Gastroesophageal sphincter (tissue), 4 donors: ENCODE measurements at regions not wholly inside any gene's neighbourhood (a gene's known extent, or its start where the extent isn't known, plus 50 kb on each side); places are given as distances from the start of the nearest gene placed in this dataset.

Experiments used
- ATAC-seq: fragments of 150-250 bp; one replicate; pipeline ENCODE4 v1.9.1; 2016; ENCODE audit warnings: mild to moderate bottlenecking, moderate library complexity
- H3K27ac ChIP-seq, 4 donors: fragments of 200-600 bp; sonication (generic) in 3 of 4; 1 replicate in 3 of 4; 2 replicates in 1 of 4; pipeline ENCODE4 v1.5.1; 2016 to 2019
- H3K27me3 ChIP-seq: fragments of 200-600 bp; sonication (generic); one replicate; pipeline ENCODE4 v1.5.1; 2019
- H3K36me3 ChIP-seq, 2 donors: fragments of 200-600 bp; sonication (generic); one replicate each; pipeline ENCODE4 v1.5.1; 2019; ENCODE audit warnings: control low read depth in 1 of 2
- H3K4me1 ChIP-seq, 3 donors: fragments of 200-600 bp; sonication (generic); 1 replicate in 2 of 3; 2 replicates in 1 of 3; pipeline ENCODE4 v1.5.1; 2016 to 2019; ENCODE audit warnings: control low read depth in 2 of 3
- H3K4me3 ChIP-seq, 2 donors: fragments of 200-600 bp; sonication (generic); one replicate each; pipeline ENCODE4 v1.5.1; 2019; ENCODE audit warnings: mild to moderate bottlenecking in 1 of 2, moderate library complexity in 1 of 2
- H3K9me3 ChIP-seq, 3 donors: fragments of 200-600 bp; sonication (generic); one replicate each; pipeline ENCODE4 v1.5.1; 2017 to 2019; ENCODE audit warnings: control low read depth in 2 of 3
- EP300 ChIP-seq: sonication (generic); formaldehyde crosslinking; IDR thresholded peaks from one replicate; pipeline ENCODE4 v1.6.1; 2017; ENCODE audit warnings: antibody characterized with exemption, mild to moderate bottlenecking
- POLR2A ChIP-seq, 2 donors: fragments of 450-650 bp; IDR thresholded peaks; one replicate each; pipeline ENCODE4 v1.6.1; 2017; ENCODE audit warnings: antibody characterized with exemption in 2 of 2, mild to moderate bottlenecking in 2 of 2, moderate library complexity in 1 of 2
- POLR2AphosphoS5 ChIP-seq: sonication (generic); formaldehyde crosslinking; IDR thresholded peaks from one replicate; pipeline ENCODE4 v1.6.1; 2017; ENCODE audit warnings: antibody characterized with exemption
- WGBS, 2 donors: methylation state at CpG; one replicate each; pipeline ENCODE4 v1.1.5; 2018; ENCODE audit warnings: low coverage in 1 of 2; 5-methylcytosine and 5-hydroxymethylcytosine counted together
- TF ChIP-seq, protein P1 (sequence below), 4 experiments: fragments of 200-600 bp in 2 of 4; fragments of 450-650 bp in 2 of 4; sonication (generic) in 1 of 4; IDR thresholded peaks; one replicate each; pipeline ENCODE4 v1.5.1; 2017 to 2019; ENCODE audit warnings: antibody characterized with exemption in 4 of 4, mild to moderate bottlenecking in 2 of 4, moderate library complexity in 2 of 4

GRCh38 chr18:22800551-22800951, 132.6 kb upstream of the RBBP8 start:
- WGBS, 2 donors = 54 to 68% methylated on average over 4 to 6 of the region's 7 CpGs
- Histone ChIP-seq H3K4me3 (no peak overlapping the region), H3K4me1 (peaks cover 0 to 25% (median 2%) of the 10 kb centered on the region in 3 donors), H3K9me3 (no peaks in the 10 kb centered on the region), H3K27me3 (no peaks in the 10 kb centered on the region), H3K36me3 (no peaks in the 10 kb centered on the region), H3K27ac (no peak overlapping the region)
- TF ChIP-seq, protein P1, sequence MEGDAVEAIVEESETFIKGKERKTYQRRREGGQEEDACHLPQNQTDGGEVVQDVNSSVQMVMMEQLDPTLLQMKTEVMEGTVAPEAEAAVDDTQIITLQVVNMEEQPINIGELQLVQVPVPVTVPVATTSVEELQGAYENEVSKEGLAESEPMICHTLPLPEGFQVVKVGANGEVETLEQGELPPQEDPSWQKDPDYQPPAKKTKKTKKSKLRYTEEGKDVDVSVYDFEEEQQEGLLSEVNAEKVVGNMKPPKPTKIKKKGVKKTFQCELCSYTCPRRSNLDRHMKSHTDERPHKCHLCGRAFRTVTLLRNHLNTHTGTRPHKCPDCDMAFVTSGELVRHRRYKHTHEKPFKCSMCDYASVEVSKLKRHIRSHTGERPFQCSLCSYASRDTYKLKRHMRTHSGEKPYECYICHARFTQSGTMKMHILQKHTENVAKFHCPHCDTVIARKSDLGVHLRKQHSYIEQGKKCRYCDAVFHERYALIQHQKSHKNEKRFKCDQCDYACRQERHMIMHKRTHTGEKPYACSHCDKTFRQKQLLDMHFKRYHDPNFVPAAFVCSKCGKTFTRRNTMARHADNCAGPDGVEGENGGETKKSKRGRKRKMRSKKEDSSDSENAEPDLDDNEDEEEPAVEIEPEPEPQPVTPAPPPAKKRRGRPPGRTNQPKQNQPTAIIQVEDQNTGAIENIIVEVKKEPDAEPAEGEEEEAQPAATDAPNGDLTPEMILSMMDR (IDR thresholded peaks at IDR 0.05) = no peak
- ATAC-seq = peak; percentile 39

GRCh38 chr18:22813648-22814328, 119.3 kb upstream of the RBBP8 start:
- ATAC-seq = no peak
- no peak overlapping the region for H3K4me3 ChIP-seq
- 6 to 9% methylated on average over 6 of the region's 6 CpGs for WGBS, 2 donors
- TF ChIP-seq POLR2A (IDR thresholded peaks at IDR 0.05) = no peak
- no peak for TF ChIP-seq EP300
- TF ChIP-seq, protein P1 (IDR thresholded peaks at IDR 0.05) = peak in 3 of 4 experiments; percentile 30 to 53 (median 40)
- no peaks in the 10 kb centered on the region for H3K4me1 ChIP-seq
- H3K36me3 ChIP-seq = no peaks in the 10 kb centered on the region
- H3K27me3 ChIP-seq = no peaks in the 10 kb centered on the region
- no peak overlapping the region for H3K27ac ChIP-seq
- no peaks in the 10 kb centered on the region for H3K9me3 ChIP-seq

DNA sequence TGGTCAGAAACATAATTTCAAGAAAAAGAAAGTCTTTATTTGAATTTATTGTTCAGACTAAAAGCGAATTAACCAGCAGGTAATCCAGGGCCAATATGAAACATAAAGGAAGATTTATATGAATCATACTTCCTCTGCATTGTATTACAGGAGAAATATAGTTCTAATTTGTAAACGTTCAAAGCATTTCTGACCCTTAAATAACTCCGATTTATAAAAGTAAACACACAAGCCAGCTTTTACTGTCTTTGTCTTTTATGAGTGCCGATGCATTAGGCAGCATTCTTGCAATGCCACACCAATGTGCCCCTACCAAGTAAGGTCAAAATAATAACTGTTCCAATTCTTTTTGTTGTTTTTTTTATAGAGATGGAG, 118.8 kb upstream of the RBBP8 start:
- TF ChIP-seq, protein P1 (IDR thresholded peaks at IDR 0.05) = no peak
- TF ChIP-seq POLR2A (IDR thresholded peaks at IDR 0.05) = no peak
- no peak for TF ChIP-seq EP300
- no peak for TF ChIP-seq POLR2AphosphoS5
- H3K36me3 ChIP-seq = no peaks in the 10 kb centered on the region

GRCh38 chr18:22816266-22817176, 116.6 kb upstream of the RBBP8 start:
- Histone ChIP-seq H3K4me3 (no peak overlapping the region), H3K27ac (no peak overlapping the region), H3K27me3 (no peaks in the 10 kb centered on the region), H3K4me1 (no peaks in the 10 kb centered on the region), H3K9me3 (no peaks in the 10 kb centered on the region), H3K36me3 (no peaks in the 10 kb centered on the region)
- no CpG with 5 or more reads among the region's 18 CpGs for WGBS, 2 donors
- no peak for TF ChIP-seq POLR2A (IDR thresholded peaks at IDR 0.05)
- TF ChIP-seq, protein P1 (IDR thresholded peaks at IDR 0.05) = no peak
- no peak for TF ChIP-seq EP300
- no peak for ATAC-seq

More for the DNA sequence above, 118.8 kb upstream of the RBBP8 start:
- no peak overlapping the region for H3K4me3 ChIP-seq
- ATAC-seq = no peak
- 54 to 56% methylated on average over 4 of the region's 4 CpGs for WGBS, 2 donors
- no peaks in the 10 kb centered on the region for H3K27me3 ChIP-seq
- no peaks in the 10 kb centered on the region for H3K9me3 ChIP-seq
- H3K4me1 ChIP-seq = no peaks in the 10 kb centered on the region
- no peak overlapping the region for H3K27ac ChIP-seq

DNA sequence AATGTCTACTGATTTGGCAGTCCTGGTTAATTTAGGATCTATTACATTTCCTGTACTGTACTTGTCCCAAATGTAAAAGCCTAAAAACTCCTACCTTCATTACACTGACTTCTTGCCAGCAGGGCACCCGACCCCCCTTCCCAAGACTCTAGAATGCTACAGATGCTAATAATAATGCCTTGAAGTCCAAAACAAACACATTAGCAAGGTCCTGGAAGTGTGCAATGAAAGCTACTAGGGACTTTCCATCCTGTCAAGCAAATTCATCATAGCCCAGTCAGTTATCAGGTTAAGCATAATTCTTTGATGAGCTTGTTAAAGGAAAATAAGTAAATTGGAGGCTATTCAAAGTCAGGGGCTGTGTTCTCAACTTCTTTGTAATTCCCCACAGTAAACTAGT, 115.3 kb upstream of the RBBP8 start:
- H3K36me3 ChIP-seq = no peaks in the 10 kb centered on the region
- TF ChIP-seq POLR2A (IDR thresholded peaks at IDR 0.05) (no peak), EP300 (no peak), POLR2AphosphoS5 (no peak)
- TF ChIP-seq, protein P1 (IDR thresholded peaks at IDR 0.05) = no peak
- H3K27me3 ChIP-seq = no peaks in the 10 kb centered on the region
- 29 to 83% methylated on average over 1 of the region's 1 CpG for whole genome bisulfite sequencing, 2 donors
- H3K4me3 ChIP-seq = no peak overlapping the region
- no peaks in the 10 kb centered on the region for H3K4me1 ChIP-seq
- H3K27ac ChIP-seq = no peak overlapping the region
- H3K9me3 ChIP-seq = no peaks in the 10 kb centered on the region
- ATAC-seq = no peak
